Osteoblast (primary cell): ENCODE measurements at regions not wholly inside any gene's neighbourhood (a gene's known extent, or its start where the extent isn't known, plus 50 kb on each side); places are given as distances from the start of the nearest gene placed in this dataset.
"Not testable (repeated sequence)": the region's sequence is repeated elsewhere in the genome, so short reads cannot be mapped to it uniquely, and the experiment has no call there.

Experiments
- DNase-seq: peaks from one replicate; pipeline ENCODE4 v3.0.0; 2011; ENCODE audit warnings: low spot score, mixed read lengths; ENCODE audit not compliant: insufficient read length; ENCODE audit errors: missing footprints
- H2AFZ ChIP-seq: 2 replicates; pipeline ENCODE4 v1.6.0; 2011; ENCODE audit warnings: mild to moderate bottlenecking, low read length
- H3K27ac ChIP-seq: 2 replicates; pipeline ENCODE4 v1.5.1; 2011; ENCODE audit warnings: mild to moderate bottlenecking, low read depth, low read length, moderate library complexity
- H3K27me3 ChIP-seq: 2 replicates; pipeline ENCODE4 v1.6.0; 2012; ENCODE audit warnings: mild to moderate bottlenecking, control low read depth, inconsistent platforms, low read length, moderate library complexity; ENCODE audit not compliant: insufficient read depth
- H3K36me3 ChIP-seq: 2 replicates; pipeline ENCODE4 v1.5.1; 2011; ENCODE audit warnings: mild to moderate bottlenecking, low read length, control low read depth, moderate library complexity; ENCODE audit not compliant: insufficient read depth
- H3K4me1 ChIP-seq: 2 replicates; pipeline ENCODE4 v1.5.1; 2011; ENCODE audit warnings: mild to moderate bottlenecking, low read length, control low read depth, moderate library complexity; ENCODE audit not compliant: insufficient read depth
- H3K4me2 ChIP-seq: 2 replicates; pipeline ENCODE4 v1.6.0; 2011; ENCODE audit warnings: mild to moderate bottlenecking, low read length; ENCODE audit not compliant: insufficient read depth
- H3K4me3 ChIP-seq: fragments of 200-600 bp; sonication (generic); 3 replicates; pipeline ENCODE4 v1.5.1; 2012; ENCODE audit warnings: mild to moderate bottlenecking, low read length, inconsistent platforms; ENCODE audit not compliant: insufficient read depth
- H3K79me2 ChIP-seq: 2 replicates; pipeline ENCODE4 v1.6.0; 2012; ENCODE audit warnings: mild to moderate bottlenecking, low read length, control low read depth, inconsistent platforms; ENCODE audit not compliant: insufficient read depth
- H3K9me3 ChIP-seq: 2 replicates; pipeline ENCODE4 v1.5.1; 2011; ENCODE audit warnings: low read depth, low read length, control low read depth
- H4K20me1 ChIP-seq: 2 replicates; pipeline ENCODE4 v1.6.0; 2012; ENCODE audit warnings: mild to moderate bottlenecking, low read length, control low read depth; ENCODE audit not compliant: insufficient read depth
- TF ChIP-seq, protein P1 (sequence below): IDR thresholded peaks from 2 replicates; pipeline ENCODE4 v1.5.1; 2011; ENCODE audit warnings: mild to moderate bottlenecking, low read depth, low read length, moderate library complexity; ENCODE audit errors: extremely low read depth

DNA sequence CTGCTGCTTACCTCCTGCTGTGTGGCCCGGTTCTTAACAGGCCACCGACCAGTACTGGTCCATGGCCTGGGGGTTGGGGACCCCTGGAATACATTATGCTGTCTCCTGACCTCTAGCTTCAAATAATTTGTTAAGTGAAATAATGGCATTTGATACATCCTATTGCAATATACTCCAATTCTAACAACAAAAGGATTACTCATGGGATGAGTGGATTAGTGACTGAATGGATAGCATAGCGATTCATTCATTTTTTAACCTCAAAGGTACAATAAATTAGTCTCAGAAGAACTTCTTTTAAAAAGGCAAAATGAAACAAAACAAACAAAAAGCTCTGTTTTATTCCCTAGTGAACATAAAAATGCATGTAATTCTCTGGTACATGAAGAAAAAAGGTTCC, 147.9 kb upstream of the PKP2 start:
- Histone ChIP-seq H3K27me3 (no peaks in the 10 kb centered on the region), H3K36me3 (no peaks in the 10 kb centered on the region)
- TF ChIP-seq, protein P1, sequence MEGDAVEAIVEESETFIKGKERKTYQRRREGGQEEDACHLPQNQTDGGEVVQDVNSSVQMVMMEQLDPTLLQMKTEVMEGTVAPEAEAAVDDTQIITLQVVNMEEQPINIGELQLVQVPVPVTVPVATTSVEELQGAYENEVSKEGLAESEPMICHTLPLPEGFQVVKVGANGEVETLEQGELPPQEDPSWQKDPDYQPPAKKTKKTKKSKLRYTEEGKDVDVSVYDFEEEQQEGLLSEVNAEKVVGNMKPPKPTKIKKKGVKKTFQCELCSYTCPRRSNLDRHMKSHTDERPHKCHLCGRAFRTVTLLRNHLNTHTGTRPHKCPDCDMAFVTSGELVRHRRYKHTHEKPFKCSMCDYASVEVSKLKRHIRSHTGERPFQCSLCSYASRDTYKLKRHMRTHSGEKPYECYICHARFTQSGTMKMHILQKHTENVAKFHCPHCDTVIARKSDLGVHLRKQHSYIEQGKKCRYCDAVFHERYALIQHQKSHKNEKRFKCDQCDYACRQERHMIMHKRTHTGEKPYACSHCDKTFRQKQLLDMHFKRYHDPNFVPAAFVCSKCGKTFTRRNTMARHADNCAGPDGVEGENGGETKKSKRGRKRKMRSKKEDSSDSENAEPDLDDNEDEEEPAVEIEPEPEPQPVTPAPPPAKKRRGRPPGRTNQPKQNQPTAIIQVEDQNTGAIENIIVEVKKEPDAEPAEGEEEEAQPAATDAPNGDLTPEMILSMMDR = no peak

DNA sequence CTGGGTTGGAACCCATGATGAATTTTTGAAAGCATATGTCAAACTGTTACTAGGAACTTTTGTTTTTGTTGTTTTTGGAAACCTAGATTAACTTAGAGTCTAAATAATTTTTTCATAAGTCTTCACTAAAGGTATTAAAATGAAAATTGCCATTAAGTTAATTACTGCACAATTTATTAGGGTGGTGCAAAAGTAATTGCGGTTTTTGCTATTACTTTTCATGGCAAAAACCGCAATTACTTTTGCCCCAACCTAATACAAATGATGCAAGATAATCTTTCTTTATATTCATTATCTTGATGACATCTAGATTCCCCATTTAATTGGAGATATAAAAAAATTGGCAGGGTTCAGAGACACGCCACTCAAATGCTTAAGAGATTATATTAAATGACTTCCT, 145.0 kb upstream of the PKP2 start:
- no peaks in the 10 kb centered on the region for H3K4me1 ChIP-seq
- no peaks in the 10 kb centered on the region for H3K27me3 ChIP-seq
- no peak overlapping the region for H3K27ac ChIP-seq
- H3K4me2 ChIP-seq = no peak overlapping the region
- no peak overlapping the region for H3K4me3 ChIP-seq
- TF ChIP-seq, protein P1 = no peak
- no peaks in the 10 kb centered on the region for H3K79me2 ChIP-seq
- no peak for DNase-seq
- peaks cover 2% of the 10 kb centered on the region for H3K9me3 ChIP-seq
- no peaks in the 10 kb centered on the region for H4K20me1 ChIP-seq
- H3K36me3 ChIP-seq = no peaks in the 10 kb centered on the region
- H2AFZ ChIP-seq = no peak overlapping the region

More for the DNA sequence above, 147.9 kb upstream of the PKP2 start:
- Histone ChIP-seq H2AFZ (no peak overlapping the region), H3K27ac (no peak overlapping the region), H3K4me3 (no peak overlapping the region), H4K20me1 (no peaks in the 10 kb centered on the region), H3K4me1 (no peaks in the 10 kb centered on the region), H3K4me2 (no peak overlapping the region), H3K79me2 (no peaks in the 10 kb centered on the region), H3K9me3 (peaks cover 2% of the 10 kb centered on the region)
- DNase-seq = no peak

DNA sequence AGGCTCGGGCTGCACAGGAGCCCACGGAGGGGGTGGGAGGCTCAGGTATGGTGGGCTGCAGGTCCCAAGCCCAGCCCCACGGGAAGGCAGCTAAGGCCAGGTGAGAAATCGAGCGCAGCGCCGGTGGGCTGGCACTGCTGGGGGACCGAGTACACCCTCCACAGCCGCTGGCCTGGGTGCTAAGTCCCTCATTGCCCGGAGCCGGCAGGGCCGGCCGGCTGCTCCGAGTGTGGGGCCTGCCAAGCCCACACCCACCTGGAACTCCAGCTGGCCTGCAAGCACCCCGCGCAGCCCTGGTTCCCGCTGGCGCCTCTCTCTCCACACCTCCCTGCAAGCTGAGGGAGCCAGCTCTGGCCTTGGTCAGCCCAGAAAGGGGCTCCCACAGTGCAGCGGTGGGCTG, 137.4 kb upstream of the PKP2 start:
- H3K36me3 ChIP-seq, H3K27ac ChIP-seq, DNase-seq, H3K4me1 ChIP-seq, H2AFZ ChIP-seq, H3K27me3 ChIP-seq, H3K9me3 ChIP-seq, H3K79me2 ChIP-seq, H4K20me1 ChIP-seq, H3K4me3 ChIP-seq, H3K4me2 ChIP-seq: not testable (repeated sequence)

DNA sequence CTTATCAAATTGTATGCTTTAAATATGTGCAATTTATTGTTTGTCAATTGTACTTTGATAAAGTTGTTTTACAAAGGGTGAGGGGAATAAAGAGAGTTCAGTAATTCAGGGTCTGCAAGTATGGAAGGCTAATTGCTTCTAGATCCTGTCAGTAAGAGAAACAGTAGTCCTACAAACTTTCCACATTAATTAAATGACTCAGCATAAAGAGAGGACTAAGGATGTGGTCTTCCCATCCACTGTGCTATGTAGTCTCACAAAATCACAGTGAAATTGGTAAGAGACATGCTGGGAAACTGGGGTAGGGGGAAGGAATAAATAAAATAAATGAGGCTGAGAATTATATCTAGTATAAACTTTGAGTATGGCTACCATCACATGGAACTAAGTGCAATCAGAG, 130.2 kb upstream of the PKP2 start:
- Histone ChIP-seq H3K4me2 (no peak overlapping the region), H3K4me1 (no peaks in the 10 kb centered on the region), H3K4me3 (no peak overlapping the region), H3K27me3 (no peaks in the 10 kb centered on the region), H3K79me2 (no peaks in the 10 kb centered on the region), H3K36me3 (no peaks in the 10 kb centered on the region), H3K9me3 (no peaks in the 10 kb centered on the region), H4K20me1 (no peaks in the 10 kb centered on the region), H3K27ac (no peak overlapping the region), H2AFZ (no peak overlapping the region)
- TF ChIP-seq, protein P1 = no peak
- DNase-seq = no peak

DNA sequence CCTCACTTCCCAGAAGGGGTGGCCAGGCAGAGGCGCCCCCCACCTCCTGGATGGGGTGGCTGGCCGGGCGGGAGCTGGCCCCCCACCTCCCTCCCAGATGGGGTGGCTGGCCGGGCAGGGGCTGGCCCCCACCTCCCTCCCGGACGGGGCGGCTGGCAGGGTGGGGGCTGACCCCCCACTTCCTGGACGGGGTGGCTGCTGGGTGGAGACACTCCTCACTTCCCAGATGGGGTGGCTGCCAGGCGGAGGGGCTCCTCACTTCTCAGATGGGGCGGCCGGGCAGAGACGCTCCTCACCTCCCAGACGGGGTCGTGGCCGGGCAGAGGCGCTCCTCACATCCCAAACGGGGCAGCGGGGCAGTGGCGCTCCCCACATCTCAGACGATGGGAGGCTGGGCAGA, 126.1 kb upstream of the PKP2 start:
- H3K4me3 ChIP-seq, DNase-seq, H2AFZ ChIP-seq, H3K27ac ChIP-seq, H3K4me2 ChIP-seq, H3K4me1 ChIP-seq, H3K9me3 ChIP-seq, H3K27me3 ChIP-seq, H3K36me3 ChIP-seq, H3K79me2 ChIP-seq, H4K20me1 ChIP-seq: not testable (repeated sequence)

DNA sequence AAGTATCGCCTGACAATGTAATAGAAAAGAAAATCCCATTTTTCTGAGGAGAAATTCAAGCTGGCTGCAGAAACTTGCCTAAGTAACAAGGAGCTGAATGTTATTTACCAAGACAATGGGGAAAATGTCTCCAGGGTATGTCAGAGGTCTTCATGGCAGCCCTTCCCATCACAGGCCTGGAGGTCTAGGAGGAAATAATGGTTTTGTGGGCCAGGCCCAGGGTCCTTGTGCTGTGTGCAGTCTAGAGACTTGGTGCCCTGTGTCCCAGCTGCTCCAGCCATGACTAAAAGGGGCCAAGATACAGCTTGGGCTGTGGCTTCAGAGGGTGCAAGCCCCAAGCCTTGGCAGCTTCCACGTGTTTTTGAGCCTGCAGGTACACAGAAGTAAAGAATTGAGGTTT, 120.5 kb upstream of the PKP2 start:
- not testable (repeated sequence) for H3K36me3 ChIP-seq, H3K4me1 ChIP-seq, H3K9me3 ChIP-seq, H3K27me3 ChIP-seq, DNase-seq, H3K4me2 ChIP-seq, H4K20me1 ChIP-seq, H2AFZ ChIP-seq, H3K4me3 ChIP-seq, H3K79me2 ChIP-seq, H3K27ac ChIP-seq
